ENCODE measurements at regions not wholly inside any gene's neighbourhood (a gene's known extent, or its start where the extent isn't known, plus 50 kb on each side); places are given as distances from the start of the nearest gene placed in this dataset.

- no peaks in the 10 kb centered on the region for H3K27me3 Mint-ChIP-seq (ENCODE audit: insufficient read depth)
- no peak for TF ChIP-seq CTCF (conservative IDR thresholded peaks at IDR 0.05)
- H3K4me1 Mint-ChIP-seq: no peaks in the 10 kb centered on the region
- no peak overlapping the region for H3K4me3 Mint-ChIP-seq
- Histone ChIP-seq H3K4me3 (ENCODE audit: low read length) (no peak overlapping the region), H3K9ac (ENCODE audit: extremely low read depth, low read length, poor library complexity, severe bottlenecking) (no peak overlapping the region), H3K27ac (ENCODE audit: low read depth, low read length) (no peak overlapping the region), H3K4me1 (ENCODE audit: control insufficient read depth, insufficient read depth, low read length) (no peaks in the 10 kb centered on the region), H3K9me3 (ENCODE audit: control insufficient read depth, low read length) (no peaks in the 10 kb centered on the region), H3K36me3 (ENCODE audit: control insufficient read depth, insufficient read depth, low read length) (no peaks in the 10 kb centered on the region), H3K27me3 (ENCODE audit: control insufficient read depth, insufficient read depth, low read length, poor library complexity, severe bottlenecking) (no peaks in the 10 kb centered on the region)
- DNase-seq: no peak
- 85% methylated on average over 1 of the region's 1 CpG; no CpG with 5 or more reads in 1 of the 2 experiments for WGBS, 2 experiments (ENCODE audit: insufficient coverage in 1 of 2, insufficient read length in 1 of 2)
- H3K36me3 Mint-ChIP-seq (ENCODE audit: low read depth): no peaks in the 10 kb centered on the region
- no peak overlapping the region for H3K27ac Mint-ChIP-seq
- no peaks in the 10 kb centered on the region for H3K9me3 Mint-ChIP-seq
These were observed 464.1 kb downstream of the PLCL1 start for GRCh38 chr2:198268519-198268918.

- Mint-ChIP-seq H3K36me3 (ENCODE audit: low read depth) (no peaks in the 10 kb centered on the region), H3K4me1 (no peaks in the 10 kb centered on the region), H3K9me3 (no peaks in the 10 kb centered on the region), H3K4me3 (no peak overlapping the region), H3K27me3 (ENCODE audit: insufficient read depth) (peaks cover 2% of the 10 kb centered on the region), H3K27ac (no peak overlapping the region)
- Histone ChIP-seq H3K9me3 (ENCODE audit: control insufficient read depth, low read length) (no peaks in the 10 kb centered on the region), H3K27ac (ENCODE audit: low read depth, low read length) (no peak overlapping the region), H3K9ac (ENCODE audit: extremely low read depth, low read length, poor library complexity, severe bottlenecking) (no peak overlapping the region), H3K36me3 (ENCODE audit: control insufficient read depth, insufficient read depth, low read length) (no peaks in the 10 kb centered on the region), H3K4me3 (ENCODE audit: low read length) (no peak overlapping the region), H3K27me3 (ENCODE audit: control insufficient read depth, insufficient read depth, low read length, poor library complexity, severe bottlenecking) (peaks cover 8% of the 10 kb centered on the region), H3K4me1 (ENCODE audit: control insufficient read depth, insufficient read depth, low read length) (no peaks in the 10 kb centered on the region)
- DNase-seq: no peak
- WGBS, 2 experiments (ENCODE audit: insufficient coverage in 1 of 2, insufficient read length in 1 of 2): 97 to 100% methylated on average over 3 of the region's 3 CpGs
- TF ChIP-seq CTCF (conservative IDR thresholded peaks at IDR 0.05): no peak
These were observed 455.1 kb downstream of the PLCL1 start for GRCh38 chr2:198259496-198259895.

- 79 to 89% methylated on average over 3 to 5 of the region's 5 CpGs for WGBS, 2 experiments (ENCODE audit: insufficient coverage in 1 of 2, insufficient read length in 1 of 2)
- no peak overlapping the region for H3K27ac Mint-ChIP-seq
- no peak overlapping the region for H3K27ac ChIP-seq (ENCODE audit: low read depth, low read length)
- no peaks in the 10 kb centered on the region for H3K4me1 ChIP-seq (ENCODE audit: control insufficient read depth, insufficient read depth, low read length)
- no peaks in the 10 kb centered on the region for H3K36me3 Mint-ChIP-seq (ENCODE audit: low read depth)
- no peak overlapping the region for H3K9ac ChIP-seq (ENCODE audit: extremely low read depth, low read length, poor library complexity, severe bottlenecking)
- no peak for DNase-seq
- H3K9me3 Mint-ChIP-seq: no peaks in the 10 kb centered on the region
- peaks cover 8% of the 10 kb centered on the region for H3K27me3 ChIP-seq (ENCODE audit: control insufficient read depth, insufficient read depth, low read length, poor library complexity, severe bottlenecking)
- no peaks in the 10 kb centered on the region for H3K9me3 ChIP-seq (ENCODE audit: control insufficient read depth, low read length)
- TF ChIP-seq CTCF (conservative IDR thresholded peaks at IDR 0.05): no peak
- no peaks in the 10 kb centered on the region for H3K36me3 ChIP-seq (ENCODE audit: control insufficient read depth, insufficient read depth, low read length)
- no peaks in the 10 kb centered on the region for H3K4me1 Mint-ChIP-seq
- no peak overlapping the region for H3K4me3 Mint-ChIP-seq
- peaks cover 2% of the 10 kb centered on the region for H3K27me3 Mint-ChIP-seq (ENCODE audit: insufficient read depth)
- no peak overlapping the region for H3K4me3 ChIP-seq (ENCODE audit: low read length)
These were observed 450.2 kb downstream of the PLCL1 start for GRCh38 chr2:198254536-198255090.

Data from endodermal cell (in vitro differentiated cells).